ENCODE measurements at regions not wholly inside any gene's neighbourhood (a gene's known extent, or its start where the extent isn't known, plus 50 kb on each side); places are given as distances from the start of the nearest gene placed in this dataset.
"Not testable (repeated sequence)": the region's sequence is repeated elsewhere in the genome, so short reads cannot be mapped to it uniquely, and the experiment has no call there.

- Mint-ChIP-seq H3K36me3 (no peaks in the 10 kb centered on the region), H3K27me3 (peaks cover 12 to 21% of the 10 kb centered on the region in 2 donors), H3K9me3 (no peaks in the 10 kb centered on the region), H3K4me1 (no peaks in the 10 kb centered on the region), H3K27ac (no peak overlapping the region), H3K4me3 (no peak overlapping the region)
- Histone ChIP-seq H3K4me1 (ENCODE audit: insufficient read depth, low read length) (no peaks in the 10 kb centered on the region), H3K9me3 (ENCODE audit: low read length) (no peaks in the 10 kb centered on the region), H3K27me3 (ENCODE audit: insufficient read depth, low read length, poor library complexity, severe bottlenecking) (no peaks in the 10 kb centered on the region), H3K4me3 (ENCODE audit: low read length) (no peak overlapping the region), H3K36me3 (ENCODE audit: insufficient read depth, low read length) (no peaks in the 10 kb centered on the region), H3K27ac (ENCODE audit: low read depth, low read length) (no peak overlapping the region)
- ChIA-PET POLR2A (no interaction called here), CTCF (no interaction called here)
- DNase-seq: no peak
These were observed 91.9 kb downstream of the FCRL5 start for GRCh38 chr1:157460381-157460780.

GRCh38 chr1:157457279-157457678 lies 95.0 kb downstream of the FCRL5 start:
- H3K9me3 ChIP-seq (ENCODE audit: low read length): no peaks in the 10 kb centered on the region
- Mint-ChIP-seq H3K4me1 (no peaks in the 10 kb centered on the region), H3K36me3 (no peaks in the 10 kb centered on the region), H3K27ac (no peak overlapping the region), H3K4me3 (no peak overlapping the region), H3K27me3 (peaks cover 8 to 19% of the 10 kb centered on the region in 2 donors), H3K9me3 (no peaks in the 10 kb centered on the region)
- ChIA-PET CTCF (interaction anchor here (1.1 kb wide), 1 partner anchor 10 kb away, joined by 3 read pairs; no protein-coding TSS in a partner anchor), POLR2A (no interaction called here)
- H3K36me3 ChIP-seq (ENCODE audit: insufficient read depth, low read length): no peaks in the 10 kb centered on the region
- no peak for DNase-seq
- no peaks in the 10 kb centered on the region for H3K4me1 ChIP-seq (ENCODE audit: insufficient read depth, low read length)
- H3K27me3 ChIP-seq (ENCODE audit: insufficient read depth, low read length, poor library complexity, severe bottlenecking): no peaks in the 10 kb centered on the region
- no peak overlapping the region for H3K27ac ChIP-seq (ENCODE audit: low read depth, low read length)
- no peak overlapping the region for H3K4me3 ChIP-seq (ENCODE audit: low read length)

GRCh38 chr1:157455318-157455717 lies 97.0 kb downstream of the FCRL5 start:
- Histone ChIP-seq H3K27ac (ENCODE audit: low read depth, low read length) (no peak overlapping the region), H3K9me3 (ENCODE audit: low read length) (no peaks in the 10 kb centered on the region), H3K27me3 (ENCODE audit: insufficient read depth, low read length, poor library complexity, severe bottlenecking) (no peaks in the 10 kb centered on the region), H3K4me1 (ENCODE audit: insufficient read depth, low read length) (no peaks in the 10 kb centered on the region), H3K4me3 (ENCODE audit: low read length) (no peak overlapping the region), H3K36me3 (ENCODE audit: insufficient read depth, low read length) (no peaks in the 10 kb centered on the region)
- H3K9me3 Mint-ChIP-seq: no peaks in the 10 kb centered on the region
- ChIA-PET POLR2A (no interaction called here), CTCF (no interaction called here)
- no peak overlapping the region for H3K27ac Mint-ChIP-seq
- no peaks in the 10 kb centered on the region for H3K36me3 Mint-ChIP-seq
- H3K4me3 Mint-ChIP-seq: no peak overlapping the region
- no peaks in the 10 kb centered on the region for H3K4me1 Mint-ChIP-seq
- DNase-seq: no peak
- H3K27me3 Mint-ChIP-seq: peaks cover 8 to 15% of the 10 kb centered on the region in 2 donors

GRCh38 chr1:157450106-157450505 lies 102.2 kb downstream of the FCRL5 start:
- ChIA-PET CTCF (no interaction called here), POLR2A (no interaction called here)
- no peak for DNase-seq
- Histone ChIP-seq H3K4me1 (ENCODE audit: insufficient read depth, low read length) (no peaks in the 10 kb centered on the region), H3K9me3 (ENCODE audit: low read length) (no peaks in the 10 kb centered on the region), H3K4me3 (ENCODE audit: low read length) (no peak overlapping the region), H3K27me3 (ENCODE audit: insufficient read depth, low read length, poor library complexity, severe bottlenecking) (no peaks in the 10 kb centered on the region), H3K36me3 (ENCODE audit: insufficient read depth, low read length) (no peaks in the 10 kb centered on the region), H3K27ac (ENCODE audit: low read depth, low read length) (no peak overlapping the region)
- no peak overlapping the region for H3K27ac Mint-ChIP-seq
- H3K27me3 Mint-ChIP-seq: no peaks in the 10 kb centered on the region
- H3K4me3 Mint-ChIP-seq: no peak overlapping the region
- no peaks in the 10 kb centered on the region for H3K36me3 Mint-ChIP-seq
- no peaks in the 10 kb centered on the region for H3K9me3 Mint-ChIP-seq
- H3K4me1 Mint-ChIP-seq: no peaks in the 10 kb centered on the region

GRCh38 chr1:157448636-157449035 lies 103.7 kb downstream of the FCRL5 start:
- no peaks in the 10 kb centered on the region for H3K36me3 ChIP-seq (ENCODE audit: insufficient read depth, low read length)
- POLR2A ChIA-PET: no interaction called here
- CTCF ChIA-PET: interaction anchor here (1.3 kb wide), 1 partner anchor 34 kb away, joined by 3 read pairs; no protein-coding TSS in a partner anchor
- H3K9me3 ChIP-seq (ENCODE audit: low read length): no peaks in the 10 kb centered on the region
- Mint-ChIP-seq H3K27me3 (no peaks in the 10 kb centered on the region), H3K27ac (no peak overlapping the region), H3K4me3 (no peak overlapping the region), H3K36me3 (no peaks in the 10 kb centered on the region), H3K9me3 (no peaks in the 10 kb centered on the region), H3K4me1 (no peaks in the 10 kb centered on the region)
- no peak overlapping the region for H3K4me3 ChIP-seq (ENCODE audit: low read length)
- H3K4me1 ChIP-seq (ENCODE audit: insufficient read depth, low read length): no peaks in the 10 kb centered on the region
- H3K27me3 ChIP-seq (ENCODE audit: insufficient read depth, low read length, poor library complexity, severe bottlenecking): no peaks in the 10 kb centered on the region
- H3K27ac ChIP-seq (ENCODE audit: low read depth, low read length): no peak overlapping the region
- DNase-seq: no peak

- POLR2A ChIA-PET; H3K27me3 Mint-ChIP-seq; H3K36me3 Mint-ChIP-seq; H3K4me1 Mint-ChIP-seq; H3K4me3 ChIP-seq (ENCODE audit: low read length); H3K27me3 ChIP-seq (ENCODE audit: insufficient read depth, low read length, poor library complexity, severe bottlenecking); CTCF ChIA-PET; H3K36me3 ChIP-seq (ENCODE audit: insufficient read depth, low read length); H3K4me3 Mint-ChIP-seq; H3K9me3 Mint-ChIP-seq; DNase-seq; H3K27ac Mint-ChIP-seq; H3K9me3 ChIP-seq (ENCODE audit: low read length); H3K27ac ChIP-seq (ENCODE audit: low read depth, low read length); H3K4me1 ChIP-seq (ENCODE audit: insufficient read depth, low read length): not testable (repeated sequence)
These were observed 106.0 kb downstream of the FCRL5 start for GRCh38 chr1:157446356-157446755.

- H3K27ac ChIP-seq (ENCODE audit: low read depth, low read length); H3K4me3 Mint-ChIP-seq; H3K36me3 Mint-ChIP-seq; H3K9me3 Mint-ChIP-seq; H3K9me3 ChIP-seq (ENCODE audit: low read length); H3K4me3 ChIP-seq (ENCODE audit: low read length); H3K36me3 ChIP-seq (ENCODE audit: insufficient read depth, low read length); POLR2A ChIA-PET; H3K27me3 ChIP-seq (ENCODE audit: insufficient read depth, low read length, poor library complexity, severe bottlenecking); H3K4me1 ChIP-seq (ENCODE audit: insufficient read depth, low read length); H3K27me3 Mint-ChIP-seq; H3K4me1 Mint-ChIP-seq; H3K27ac Mint-ChIP-seq; CTCF ChIA-PET; DNase-seq: not testable (repeated sequence)
These were observed 106.6 kb downstream of the FCRL5 start for GRCh38 chr1:157445616-157446140.

GRCh38 chr1:157442065-157442464 lies 110.2 kb downstream of the FCRL5 start:
- CTCF ChIA-PET: no interaction called here
- DNase-seq: no peak
- Mint-ChIP-seq H3K4me3 (no peak overlapping the region), H3K4me1 (no peaks in the 10 kb centered on the region), H3K27me3 (peaks cover 0 to 3% of the 10 kb centered on the region in 2 donors), H3K27ac (no peak overlapping the region), H3K36me3 (no peaks in the 10 kb centered on the region), H3K9me3 (no peaks in the 10 kb centered on the region)
- POLR2A ChIA-PET: no interaction called here
- no peaks in the 10 kb centered on the region for H3K9me3 ChIP-seq (ENCODE audit: low read length)
- H3K27ac ChIP-seq (ENCODE audit: low read depth, low read length): no peak overlapping the region
- H3K36me3 ChIP-seq (ENCODE audit: insufficient read depth, low read length): no peaks in the 10 kb centered on the region
- H3K4me1 ChIP-seq (ENCODE audit: insufficient read depth, low read length): no peaks in the 10 kb centered on the region
- no peaks in the 10 kb centered on the region for H3K27me3 ChIP-seq (ENCODE audit: insufficient read depth, low read length, poor library complexity, severe bottlenecking)
- H3K4me3 ChIP-seq (ENCODE audit: low read length): no peak overlapping the region

Data from CD8-positive, alpha-beta memory T cell (primary cell).